ENCODE measurements at regions not wholly inside any gene's neighbourhood (a gene's known extent, or its start where the extent isn't known, plus 50 kb on each side); places are given as distances from the start of the nearest gene placed in this dataset.
"Not testable (repeated sequence)": the region's sequence is repeated elsewhere in the genome, so short reads cannot be mapped to it uniquely, and the experiment has no call there.

GRCh38 chr3:34889641-34890040 lies 749.7 kb upstream of the ARPP21 start:
- no peak for DNase-seq (ENCODE audit: low read depth)
- ChIA-PET CTCF (no interaction called here), POLR2A (no interaction called here)
- no peaks in the 10 kb centered on the region for H3K36me3 ChIP-seq (ENCODE audit: control insufficient read depth, insufficient read depth, low read length)
- no peak overlapping the region for H3K4me3 ChIP-seq (ENCODE audit: low read depth, low read length)
- H3K27me3 ChIP-seq (ENCODE audit: control insufficient read depth, insufficient read depth, low read length), result no peaks in the 10 kb centered on the region
- no peak for TF ChIP-seq CTCF (IDR thresholded peaks at IDR 0.05; ENCODE audit: insufficient read depth, low read depth, low read length)

GRCh38 chr3:34890247-34890646 lies 749.1 kb upstream of the ARPP21 start:
- CTCF ChIA-PET, result no interaction called here
- POLR2A ChIA-PET, result no interaction called here
- Histone ChIP-seq H3K36me3 (ENCODE audit: control insufficient read depth, insufficient read depth, low read length) (no peaks in the 10 kb centered on the region), H3K4me3 (ENCODE audit: low read depth, low read length) (no peak overlapping the region), H3K27me3 (ENCODE audit: control insufficient read depth, insufficient read depth, low read length) (no peaks in the 10 kb centered on the region)
- no peak for TF ChIP-seq CTCF (IDR thresholded peaks at IDR 0.05; ENCODE audit: insufficient read depth, low read depth, low read length)
- DNase-seq (ENCODE audit: low read depth), result no peak

GRCh38 chr3:34891941-34892340 lies 747.4 kb upstream of the ARPP21 start:
- DNase-seq (ENCODE audit: low read depth), result no peak
- no peak for TF ChIP-seq CTCF (IDR thresholded peaks at IDR 0.05; ENCODE audit: insufficient read depth, low read depth, low read length)
- H3K27me3 ChIP-seq (ENCODE audit: control insufficient read depth, insufficient read depth, low read length), result no peaks in the 10 kb centered on the region
- CTCF ChIA-PET, result no interaction called here
- POLR2A ChIA-PET, result no interaction called here
- no peak overlapping the region for H3K4me3 ChIP-seq (ENCODE audit: low read depth, low read length)
- H3K36me3 ChIP-seq (ENCODE audit: control insufficient read depth, insufficient read depth, low read length), result no peaks in the 10 kb centered on the region

- TF ChIP-seq CTCF (IDR thresholded peaks at IDR 0.05; ENCODE audit: insufficient read depth, low read depth, low read length), result no peak
- CTCF ChIA-PET, result no interaction called here
- POLR2A ChIA-PET, result no interaction called here
- Histone ChIP-seq H3K4me3 (ENCODE audit: low read depth, low read length) (no peak overlapping the region), H3K36me3 (ENCODE audit: control insufficient read depth, insufficient read depth, low read length) (no peaks in the 10 kb centered on the region), H3K27me3 (ENCODE audit: control insufficient read depth, insufficient read depth, low read length) (no peaks in the 10 kb centered on the region)
- DNase-seq (ENCODE audit: low read depth), result no peak
Observed at GRCh38 chr3:34895841-34896240, 743.5 kb upstream of the ARPP21 start.

GRCh38 chr3:34909679-34910078 lies 729.6 kb upstream of the ARPP21 start:
- H3K36me3 ChIP-seq (ENCODE audit: control insufficient read depth, insufficient read depth, low read length); DNase-seq (ENCODE audit: low read depth); H3K27me3 ChIP-seq (ENCODE audit: control insufficient read depth, insufficient read depth, low read length); POLR2A ChIA-PET; CTCF ChIA-PET; H3K4me3 ChIP-seq (ENCODE audit: low read depth, low read length): not testable (repeated sequence)

GRCh38 chr3:34919025-34919424 lies 720.3 kb upstream of the ARPP21 start:
- Histone ChIP-seq H3K4me3 (ENCODE audit: low read depth, low read length) (no peak overlapping the region), H3K27me3 (ENCODE audit: control insufficient read depth, insufficient read depth, low read length) (no peaks in the 10 kb centered on the region), H3K36me3 (ENCODE audit: control insufficient read depth, insufficient read depth, low read length) (no peaks in the 10 kb centered on the region)
- no peak for DNase-seq (ENCODE audit: low read depth)
- no peak for TF ChIP-seq CTCF (IDR thresholded peaks at IDR 0.05; ENCODE audit: insufficient read depth, low read depth, low read length)
- ChIA-PET CTCF (no interaction called here), POLR2A (no interaction called here)

Measured in BJ (cell line).